CD14-positive monocyte (primary cell): ENCODE measurements at regions not wholly inside any gene's neighbourhood (a gene's known extent, or its start where the extent isn't known, plus 50 kb on each side); places are given as distances from the start of the nearest gene placed in this dataset.

Experiments used
- DNase-seq, 3 donors: peaks; one replicate each; pipeline ENCODE4 v3.0.0-alpha.2; 2011 to 2022
- H2AFZ ChIP-seq: 2 replicates; pipeline ENCODE4 v1.6.0; 2012; ENCODE audit warnings: mild to moderate bottlenecking, low read depth, low read length, inconsistent platforms; ENCODE audit not compliant: insufficient read depth, poor library complexity, severe bottlenecking
- H3K27ac ChIP-seq, 2 donors: 1 replicate in 1 of 2; 2 replicates in 1 of 2; pipeline ENCODE4 v1.5.1; 2012 to 2013; ENCODE audit warnings: low read length in 2 of 2, control low read depth in 1 of 2, inconsistent platforms in 1 of 2, low read depth in 1 of 2, mild to moderate bottlenecking in 1 of 2
- H3K27me3 ChIP-seq, 2 donors: one replicate each; pipeline versions ENCODE4 v1.6.0 to v1.6.1; 2011 to 2013; ENCODE audit warnings: low read length in 2 of 2; ENCODE audit not compliant: control insufficient read depth in 2 of 2, insufficient read depth in 2 of 2
- H3K36me3 ChIP-seq, 2 donors: replicated peaks in 1 of 2; 1 replicate in 1 of 2; 2 replicates in 1 of 2; pipeline versions ENCODE4 v1.5.1 to v1.6.1; 2012 to 2013; ENCODE audit warnings: low read length in 2 of 2, control low read depth in 1 of 2, inconsistent platforms in 1 of 2, mild to moderate bottlenecking in 1 of 2; ENCODE audit not compliant: insufficient read depth in 2 of 2, control insufficient read depth in 1 of 2
- H3K4me1 ChIP-seq, 2 donors: 1 replicate in 1 of 2; 2 replicates in 1 of 2; pipeline versions ENCODE4 v1.5.1 to v1.6.1; 2012 to 2013; ENCODE audit warnings: low read length in 2 of 2, control low read depth in 1 of 2, inconsistent platforms in 1 of 2, mild to moderate bottlenecking in 1 of 2, moderate library complexity in 1 of 2; ENCODE audit not compliant: insufficient read depth in 2 of 2, control insufficient read depth in 1 of 2
- H3K4me2 ChIP-seq: replicated peaks from 2 replicates; pipeline ENCODE3; 2012; ENCODE audit warnings: low read length, moderate library complexity, mild to moderate bottlenecking; ENCODE audit not compliant: poor library complexity, severe bottlenecking; ENCODE audit errors: extremely low read depth
- H3K4me3 ChIP-seq, 3 experiments: fragments of 200-600 bp in 1 of 3; sonication (generic) in 1 of 3; replicated peaks in 1 of 3; 1 replicate in 2 of 3; 2 replicates in 1 of 3; pipeline ENCODE4 v1.5.1; 2011 to 2013; ENCODE audit warnings: low read length in 3 of 3, mild to moderate bottlenecking in 3 of 3, control low read depth in 2 of 3, low read depth in 2 of 3, inconsistent platforms in 1 of 3, moderate library complexity in 1 of 3
- H3K79me2 ChIP-seq: 2 replicates; pipeline ENCODE4 v1.6.0; 2012; ENCODE audit warnings: mild to moderate bottlenecking, control low read depth, inconsistent platforms, low read length, moderate library complexity; ENCODE audit not compliant: insufficient read depth
- H3K9ac ChIP-seq: 2 replicates; pipeline ENCODE4 v1.6.0; 2017; ENCODE audit warnings: low read length, mild to moderate bottlenecking; ENCODE audit not compliant: insufficient read depth, poor library complexity, severe bottlenecking
- H3K9me3 ChIP-seq, 2 donors: replicated peaks in 1 of 2; 1 replicate in 1 of 2; 2 replicates in 1 of 2; pipeline versions ENCODE4 v1.5.1 to v1.6.1; 2012 to 2013; ENCODE audit warnings: low read length in 2 of 2, control low read depth in 1 of 2; ENCODE audit not compliant: control insufficient read depth in 1 of 2, insufficient read depth in 1 of 2
- H4K20me1 ChIP-seq: 2 replicates; pipeline ENCODE4 v1.6.0; 2012; ENCODE audit warnings: mild to moderate bottlenecking, low read length, control low read depth, moderate library complexity; ENCODE audit not compliant: insufficient read depth
- H3K27ac Mint-ChIP-seq, 7 donors: one replicate each; pipeline ENCODE4 v1.8.0; 2020; ENCODE audit warnings: mild to moderate bottlenecking in 7 of 7, mixed read lengths in 7 of 7, moderate library complexity in 6 of 7, inconsistent platforms in 2 of 7
- H3K27me3 Mint-ChIP-seq, 3 donors: one replicate each; pipeline ENCODE4 v1.8.0; 2021 to 2022; ENCODE audit warnings: low read depth in 3 of 3, mild to moderate bottlenecking in 3 of 3, mixed read lengths in 3 of 3, moderate library complexity in 3 of 3, inconsistent platforms in 1 of 3
- H3K36me3 Mint-ChIP-seq, 2 donors: one replicate each; pipeline ENCODE4 v1.8.0; 2020; ENCODE audit warnings: mixed read lengths in 2 of 2, inconsistent platforms in 1 of 2, mild to moderate bottlenecking in 1 of 2
- H3K4me1 Mint-ChIP-seq: one replicate; pipeline ENCODE4 v1.8.0; 2020; ENCODE audit warnings: mild to moderate bottlenecking, mixed read lengths
- H3K4me3 Mint-ChIP-seq, 2 donors: one replicate each; pipeline ENCODE4 v1.8.0; 2020; ENCODE audit warnings: mild to moderate bottlenecking in 2 of 2, mixed read lengths in 2 of 2, moderate library complexity in 1 of 2
- H3K9me3 Mint-ChIP-seq, 7 donors: one replicate each; pipeline ENCODE4 v1.8.0; 2020 to 2022; ENCODE audit warnings: mixed read lengths in 7 of 7, mild to moderate bottlenecking in 6 of 7, moderate library complexity in 6 of 7, inconsistent platforms in 2 of 7
- CTCF ChIP-seq: fragments of 200-600 bp; IDR thresholded peaks from one replicate; pipeline ENCODE4 v1.8.0; 2022; ENCODE audit warnings: antibody characterized with exemption, mild to moderate bottlenecking
- WGBS: methylation state at CpG from one replicate; pipeline ENCODE4 v1.1.5; 2013; ENCODE audit warnings: missing lambda C conversion rate; ENCODE audit not compliant: insufficient coverage; 5-methylcytosine and 5-hydroxymethylcytosine counted together
- intact Hi-C, 2 donors: fragments of 100-400 bp; cut with micrococcal nuclease; formaldehyde crosslinking; loops; one replicate each; pipeline versions ENCODE4 v1.15.0 to v1.15.1; 2023

GRCh38 chr7:17070231-17070708, 188.5 kb upstream of the AGR3 start:
- Histone ChIP-seq H3K9me3 (peaks cover 0 to 5% of the 10 kb centered on the region in 2 donors), H3K9ac (peak overlapping the region; percentile 23), H3K4me3 (peak overlapping the region in 1 of 3 experiments; percentile 21), H3K27me3 (no peaks in the 10 kb centered on the region), H3K79me2 (no peaks in the 10 kb centered on the region), H3K36me3 (no peaks in the 10 kb centered on the region), H3K4me1 (peaks cover 26 to 31% of the 10 kb centered on the region in 2 donors), H3K27ac (peak overlapping the region; percentile 74 to 83), H4K20me1 (no peaks in the 10 kb centered on the region), H3K4me2 (no peak overlapping the region), H2AFZ (peak overlapping the region; percentile 58)
- intact Hi-C loops = no loop called here
- Mint-ChIP-seq H3K4me3 (no peak overlapping the region), H3K27ac (peak overlapping the region; percentile 89 to 95 (median 92)), H3K4me1 (peaks cover 27% of the 10 kb centered on the region), H3K27me3 (no peaks in the 10 kb centered on the region), H3K9me3 (peaks cover 0 to 8% (median 3%) of the 10 kb centered on the region in 7 donors), H3K36me3 (no peaks in the 10 kb centered on the region)
- no peak for TF ChIP-seq CTCF
- DNase-seq = peak; percentile 18 to 40 (median 29)
- 20% methylated on average over 1 of the region's 1 CpG for WGBS

DNA sequence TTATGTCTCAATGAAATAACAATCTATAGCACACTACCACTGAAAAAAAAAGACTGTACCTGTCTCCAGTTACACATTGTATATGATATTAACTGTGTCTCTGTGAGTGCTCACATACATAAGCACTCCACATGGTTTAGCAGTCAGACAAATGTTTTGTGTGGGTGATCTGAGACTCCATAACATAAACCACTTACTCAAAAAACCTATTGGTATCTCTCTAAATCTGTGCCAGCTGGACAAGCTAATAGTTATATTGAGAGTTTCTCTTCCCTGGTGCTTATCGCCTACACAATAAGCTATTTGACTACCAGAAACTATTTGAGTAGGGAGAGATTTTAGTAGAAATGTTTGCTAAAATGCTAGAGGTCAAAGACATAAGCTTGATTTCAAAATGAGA, 190.1 kb upstream of the AGR3 start:
- H3K4me3 ChIP-seq = no peak overlapping the region
- no peak overlapping the region for H3K27ac Mint-ChIP-seq
- no peaks in the 10 kb centered on the region for H3K36me3 ChIP-seq
- peaks cover 0 to 2% (median 0%) of the 10 kb centered on the region in 7 donors for H3K9me3 Mint-ChIP-seq
- peaks cover 24% of the 10 kb centered on the region for H3K4me1 Mint-ChIP-seq
- H3K4me1 ChIP-seq = peaks cover 23 to 28% of the 10 kb centered on the region in 2 donors
- H4K20me1 ChIP-seq = no peaks in the 10 kb centered on the region
- H3K9me3 ChIP-seq = no peaks in the 10 kb centered on the region
- DNase-seq = no peak
- no peak overlapping the region for H2AFZ ChIP-seq
- WGBS = no CpG with 5 or more reads among the region's 1 CpG
- no peak overlapping the region for H3K4me2 ChIP-seq
- H3K79me2 ChIP-seq = no peaks in the 10 kb centered on the region
- intact Hi-C loops = no loop called here
- no peak overlapping the region for H3K9ac ChIP-seq
- TF ChIP-seq CTCF = no peak
- no peaks in the 10 kb centered on the region for H3K27me3 ChIP-seq
- H3K27ac ChIP-seq = no peak overlapping the region
- no peak overlapping the region for H3K4me3 Mint-ChIP-seq
- H3K36me3 Mint-ChIP-seq = no peaks in the 10 kb centered on the region
- no peaks in the 10 kb centered on the region for H3K27me3 Mint-ChIP-seq
